ENCODE measurements at regions not wholly inside any gene's neighbourhood (a gene's known extent, or its start where the extent isn't known, plus 50 kb on each side); places are given as distances from the start of the nearest gene placed in this dataset.

DNA sequence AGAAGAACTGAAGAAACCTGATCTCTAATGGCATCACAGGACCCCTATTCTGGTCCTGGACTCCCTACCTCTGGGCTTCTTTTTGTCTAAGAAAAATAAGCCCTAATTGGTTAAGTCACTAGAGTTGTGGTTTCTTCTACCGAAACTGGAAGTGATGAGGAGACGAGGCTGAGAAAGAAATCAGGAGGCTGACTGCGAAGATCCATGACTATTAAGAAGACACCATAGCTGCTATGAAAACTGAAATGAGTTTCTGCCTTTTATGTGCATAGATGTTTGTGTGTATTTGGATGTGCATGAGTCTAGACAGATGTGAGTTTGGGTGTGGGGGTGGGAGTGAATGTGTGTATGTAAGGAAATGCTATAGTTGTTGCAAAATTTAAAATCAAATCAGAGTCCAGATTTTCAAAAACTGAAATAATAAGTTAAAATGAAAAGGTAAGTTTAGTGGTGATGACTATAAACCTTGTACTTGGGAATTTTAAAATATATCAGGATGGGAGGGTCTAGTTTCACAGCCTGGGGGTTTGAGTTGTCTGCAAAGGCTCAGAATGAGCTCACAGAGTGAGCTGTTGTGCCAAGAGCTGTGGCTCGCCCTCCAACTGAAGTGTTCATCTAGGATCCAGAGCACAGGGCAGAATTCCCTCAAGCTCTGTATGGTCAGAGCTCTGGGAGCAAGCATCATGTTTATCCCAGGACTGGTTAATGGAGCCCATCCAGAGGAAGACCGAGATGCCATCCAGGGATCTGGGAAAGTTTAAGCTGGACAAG, 94.9 kb downstream of the VCPKMT start:
- Histone ChIP-seq H2AFZ (ENCODE audit: low read length) (no peak overlapping the region), H3K9ac (replicated peaks in 1 of 4; ENCODE audit: extremely low read depth in 1 of 4, low read depth in 3 of 4, low read length in 3 of 4) (no peak overlapping the region), H4K8ac (ENCODE audit: extremely low read depth, insufficient read depth, low read length) (no peak overlapping the region), H2AK5ac (ENCODE audit: low read depth, low read length) (no peak overlapping the region), H4K91ac (replicated peaks; ENCODE audit: insufficient read length, low read length) (no peak overlapping the region), H3K79me2 (ENCODE audit: control insufficient read depth in 1 of 2, insufficient read depth in 2 of 2, low read length in 2 of 2) (no peaks in the 10 kb centered on the region), H3K4me3 (ENCODE audit: extremely low read depth in 1 of 4, insufficient read depth in 2 of 4, low read depth in 3 of 4, low read length in 4 of 4) (no peak overlapping the region), H3K56ac (replicated peaks; ENCODE audit: insufficient read length, low read depth, low read length) (no peak overlapping the region), H2BK12ac (ENCODE audit: low read depth, low read length) (no peak overlapping the region), H3K27me3 (replicated peaks in 1 of 4; ENCODE audit: control insufficient read depth in 3 of 4, extremely low read depth in 1 of 4, insufficient read depth in 3 of 4, low read length in 3 of 4) (no peaks in the 10 kb centered on the region; a peak in 1 of 7 replicates), H4K20me1 (replicated peaks in 1 of 2; ENCODE audit: control insufficient read depth in 1 of 2, insufficient read depth in 2 of 2, low read length in 2 of 2) (no peaks in the 10 kb centered on the region), H2BK5ac (ENCODE audit: low read depth, low read length) (no peak overlapping the region), H3K4me2 (ENCODE audit: insufficient read depth in 1 of 2, low read depth in 2 of 2, low read length in 2 of 2) (no peak overlapping the region), H2BK20ac (ENCODE audit: low read length) (no peak overlapping the region), H3K23me2 (ENCODE audit: low read depth, low read length) (no peaks in the 10 kb centered on the region; the same call in 1 of the 2 replicates), H3K27ac (ENCODE audit: low read depth, low read length) (no peak overlapping the region), H3K9me3 (ENCODE audit: insufficient read depth in 2 of 2, low read depth in 1 of 2, low read length in 1 of 2) (peaks cover 3 to 4% of the 10 kb centered on the region in 2 experiments; a peak in 2 of 4 replicates), H3K79me1 (ENCODE audit: low read depth, low read length) (no peaks in the 10 kb centered on the region), H3K36me3 (ENCODE audit: control insufficient read depth in 2 of 4, insufficient read depth in 4 of 4, low read length in 3 of 4) (no peaks in the 10 kb centered on the region), H3K14ac (ENCODE audit: insufficient read length) (no peak overlapping the region), H3K23ac (ENCODE audit: insufficient read length) (no peak overlapping the region), H3K4me1 (replicated peaks in 1 of 4; ENCODE audit: control insufficient read depth in 3 of 4, insufficient read depth in 4 of 4, low read length in 3 of 4) (no peaks in the 10 kb centered on the region), H4K5ac (ENCODE audit: insufficient read length, low read depth, low read length) (no peak overlapping the region), H2BK120ac (replicated peaks; ENCODE audit: low read depth, low read length) (no peak overlapping the region), H2BK15ac (ENCODE audit: low read length) (no peak overlapping the region), H3K18ac (ENCODE audit: extremely low read depth, low read length) (no peak overlapping the region), H3K4ac (replicated peaks; ENCODE audit: insufficient read length, low read depth, low read length) (no peak overlapping the region)
- 93% methylated on average over 5 of the region's 5 CpGs; no CpG with 5 or more reads in 1 of the 2 experiments for WGBS, 2 experiments (ENCODE audit: extremely low coverage in 1 of 2, insufficient coverage in 1 of 2, insufficient read length in 1 of 2, insufficient replicate concordance in 2 of 2, low coverage in 1 of 2, low lambda C conversion rate in 2 of 2, missing lambda C conversion rate in 1 of 2)
- no peak for DNase-seq (ENCODE audit: low read depth in 1 of 2, low spot score in 2 of 2)
- no peak for FAIRE-seq
- CTCF ChIA-PET (ENCODE audit: partially characterized antibody) = interaction anchor here (1.1 kb wide), 1 partner anchor 16 kb away, joined by 3 read pairs; no protein-coding TSS in a partner anchor
- TF ChIP-seq TAF1 (IDR thresholded peaks at IDR 0.05; ENCODE audit: low read depth, low read length) = no peak
- no peak for TF ChIP-seq CBX5 (IDR thresholded peaks at IDR 0.05; ENCODE audit: low read depth, low read length)
- TF ChIP-seq SP1 (IDR thresholded peaks at IDR 0.05; ENCODE audit: low read depth, low read length) = no peak
- TF ChIP-seq CREB1 (IDR thresholded peaks at IDR 0.05) = no peak
- TF ChIP-seq, protein P1, sequence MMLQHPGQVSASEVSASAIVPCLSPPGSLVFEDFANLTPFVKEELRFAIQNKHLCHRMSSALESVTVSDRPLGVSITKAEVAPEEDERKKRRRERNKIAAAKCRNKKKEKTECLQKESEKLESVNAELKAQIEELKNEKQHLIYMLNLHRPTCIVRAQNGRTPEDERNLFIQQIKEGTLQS (IDR thresholded peaks at IDR 0.05; ENCODE audit: insufficient read depth, low read depth, low read length) = no peak
- TF ChIP-seq GTF2F1 (IDR thresholded peaks at IDR 0.05; ENCODE audit: borderline replicate concordance, low read depth, low read length) = no peak
- TF ChIP-seq RBBP5 (IDR thresholded peaks at IDR 0.05; ENCODE audit: borderline replicate concordance, low read depth, low read length) = no peak
- POLR2A ChIA-PET (ENCODE audit: partially characterized antibody) = no interaction called here

Data from H1 (cell line).